ENCODE measurements at regions not wholly inside any gene's neighbourhood (a gene's known extent, or its start where the extent isn't known, plus 50 kb on each side); places are given as distances from the start of the nearest gene placed in this dataset.
A peak's percentile ranks its signal among the peaks of the same experiment; 100 is the strongest.

DNA sequence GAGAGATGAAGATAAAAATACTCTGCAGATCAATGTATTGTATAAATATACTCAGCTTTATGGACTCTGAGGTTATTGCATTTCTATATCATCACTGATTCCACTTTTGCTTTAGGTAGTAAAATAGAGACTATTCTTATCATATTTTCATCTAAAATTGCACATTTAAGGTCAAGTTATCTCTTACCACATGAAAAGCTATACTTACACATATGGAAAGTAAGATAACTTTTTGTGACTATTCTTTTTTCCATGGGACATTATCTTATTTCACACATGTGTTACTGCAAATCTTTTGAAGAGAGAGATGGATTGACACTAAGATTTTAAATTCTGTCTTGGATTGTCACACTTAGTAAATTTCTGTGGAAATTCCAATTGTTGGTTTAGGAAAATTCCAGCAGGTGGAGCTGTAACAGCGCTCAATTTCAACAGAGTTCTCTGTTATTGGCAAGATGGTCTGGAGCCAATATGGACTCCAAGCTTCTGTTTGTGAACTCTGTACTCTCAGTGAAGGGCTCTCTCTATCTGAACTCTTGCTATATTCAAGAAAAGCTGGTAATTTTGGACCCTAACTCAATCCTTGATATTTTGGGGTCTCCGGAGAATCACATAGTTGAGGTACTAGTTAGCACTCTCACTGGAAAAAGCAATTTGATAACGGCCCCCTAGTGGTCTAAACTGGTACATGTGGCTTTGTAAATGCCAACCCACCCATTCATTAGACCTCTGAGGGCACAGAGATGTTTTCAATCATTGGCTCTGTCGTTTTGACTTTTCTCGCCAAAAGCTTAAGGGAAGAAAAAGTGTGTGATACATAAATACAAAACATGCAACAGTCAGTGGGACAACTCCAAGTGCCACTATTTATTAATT, 429.7 kb downstream of the ETS1 start:
- H3K36me3 ChIP-seq (ENCODE audit: insufficient read depth, low read length), result no peaks in the 10 kb centered on the region
- H3K9me3 ChIP-seq (ENCODE audit: insufficient read depth, low read depth, low read length), result no peaks in the 10 kb centered on the region
- no peaks in the 10 kb centered on the region for H4K20me1 ChIP-seq (ENCODE audit: insufficient read depth, low read length)
- TF ChIP-seq CTCF (IDR thresholded peaks at IDR 0.05; ENCODE audit: insufficient read depth, low read depth, low read length) (peak; percentile 98), EZH2 (IDR thresholded peaks at IDR 0.05; ENCODE audit: insufficient read depth, low read length) (no peak)
- peak; percentile 80 for FAIRE-seq
- peak overlapping the region; percentile 90 for H3K4me2 ChIP-seq (ENCODE audit: low read length)
- H2AFZ ChIP-seq (ENCODE audit: low read depth, low read length), result peak overlapping the region; percentile 88
- Mint-ChIP-seq H3K9me3 (ENCODE audit: unreplicated experiment) (no peaks in the 10 kb centered on the region), H3K27me3 (ENCODE audit: low read depth, unreplicated experiment) (peaks cover 9% of the 10 kb centered on the region), H3K4me1 (ENCODE audit: low read depth, unreplicated experiment) (no peaks in the 10 kb centered on the region), H3K27ac (ENCODE audit: unreplicated experiment) (peak overlapping the region; percentile 92), H3K36me3 (ENCODE audit: low read depth, unreplicated experiment) (no peaks in the 10 kb centered on the region), H3K4me3 (ENCODE audit: unreplicated experiment) (peak overlapping the region; percentile 65)
- H3K9ac ChIP-seq (ENCODE audit: low read length), result peak overlapping the region; percentile 59
- H3K79me2 ChIP-seq (ENCODE audit: insufficient read depth, low read length), result no peaks in the 10 kb centered on the region
- H3K4me1 ChIP-seq (ENCODE audit: insufficient read depth, low read length), result no peaks in the 10 kb centered on the region
- peak overlapping the region; percentile 54 for H3K4me3 ChIP-seq (ENCODE audit: insufficient read depth, low read depth, low read length)
- no peaks in the 10 kb centered on the region for H3K27me3 ChIP-seq (ENCODE audit: insufficient read depth, low read length)
- H3K27ac ChIP-seq (ENCODE audit: low read depth, low read length), result peak overlapping the region; percentile 44
- DNase-seq (ENCODE audit: low read depth), result peak; percentile 65

GRCh38 chr11:128156486-128156885, 430.9 kb downstream of the ETS1 start:
- TF ChIP-seq CTCF (IDR thresholded peaks at IDR 0.05; ENCODE audit: insufficient read depth, low read depth, low read length), result no peak
- TF ChIP-seq EZH2 (IDR thresholded peaks at IDR 0.05; ENCODE audit: insufficient read depth, low read length), result no peak
- H4K20me1 ChIP-seq (ENCODE audit: insufficient read depth, low read length), result no peaks in the 10 kb centered on the region
- Mint-ChIP-seq H3K4me1 (ENCODE audit: low read depth, unreplicated experiment) (no peaks in the 10 kb centered on the region), H3K27me3 (ENCODE audit: low read depth, unreplicated experiment) (peaks cover 8% of the 10 kb centered on the region), H3K36me3 (ENCODE audit: low read depth, unreplicated experiment) (no peaks in the 10 kb centered on the region), H3K27ac (ENCODE audit: unreplicated experiment) (no peak overlapping the region), H3K9me3 (ENCODE audit: unreplicated experiment) (no peaks in the 10 kb centered on the region), H3K4me3 (ENCODE audit: unreplicated experiment) (no peak overlapping the region)
- H3K27ac ChIP-seq (ENCODE audit: low read depth, low read length), result no peak overlapping the region
- DNase-seq (ENCODE audit: low read depth) (peak; percentile 44), FAIRE-seq (no peak)
- no peak overlapping the region for H3K9ac ChIP-seq (ENCODE audit: low read length)
- H3K9me3 ChIP-seq (ENCODE audit: insufficient read depth, low read depth, low read length), result no peaks in the 10 kb centered on the region
- H3K4me3 ChIP-seq (ENCODE audit: insufficient read depth, low read depth, low read length), result no peak overlapping the region
- no peak overlapping the region for H3K4me2 ChIP-seq (ENCODE audit: low read length)
- no peaks in the 10 kb centered on the region for H3K79me2 ChIP-seq (ENCODE audit: insufficient read depth, low read length)
- no peaks in the 10 kb centered on the region for H3K4me1 ChIP-seq (ENCODE audit: insufficient read depth, low read length)
- H2AFZ ChIP-seq (ENCODE audit: low read depth, low read length), result no peak overlapping the region
- H3K36me3 ChIP-seq (ENCODE audit: insufficient read depth, low read length), result no peaks in the 10 kb centered on the region
- no peaks in the 10 kb centered on the region for H3K27me3 ChIP-seq (ENCODE audit: insufficient read depth, low read length)

DNA sequence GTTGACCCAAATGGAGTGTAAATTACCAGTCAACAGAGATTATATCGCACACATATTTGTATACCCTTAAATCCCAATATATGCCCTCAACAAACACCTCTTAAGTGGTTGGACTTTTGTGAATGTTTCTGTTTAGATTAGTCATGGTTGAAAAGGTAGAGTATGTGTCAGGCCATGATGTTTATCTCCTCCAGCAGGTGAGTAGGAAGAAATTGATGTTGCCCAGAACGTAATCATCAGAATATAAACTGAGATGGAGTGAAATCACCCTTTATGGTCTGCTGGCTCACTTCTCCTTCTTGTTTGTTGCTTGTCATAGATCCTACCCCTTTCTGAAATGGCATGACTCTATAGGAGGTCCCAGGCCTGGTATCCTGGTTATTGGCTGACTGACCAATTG, 431.8 kb downstream of the ETS1 start:
- Histone ChIP-seq H3K9me3 (ENCODE audit: insufficient read depth, low read depth, low read length) (no peaks in the 10 kb centered on the region), H3K27me3 (ENCODE audit: insufficient read depth, low read length) (no peaks in the 10 kb centered on the region), H3K27ac (ENCODE audit: low read depth, low read length) (no peak overlapping the region), H3K36me3 (ENCODE audit: insufficient read depth, low read length) (no peaks in the 10 kb centered on the region), H3K4me3 (ENCODE audit: insufficient read depth, low read depth, low read length) (no peak overlapping the region), H4K20me1 (ENCODE audit: insufficient read depth, low read length) (no peaks in the 10 kb centered on the region), H3K79me2 (ENCODE audit: insufficient read depth, low read length) (no peaks in the 10 kb centered on the region), H3K9ac (ENCODE audit: low read length) (no peak overlapping the region), H3K4me2 (ENCODE audit: low read length) (no peak overlapping the region), H3K4me1 (ENCODE audit: insufficient read depth, low read length) (no peaks in the 10 kb centered on the region), H2AFZ (ENCODE audit: low read depth, low read length) (no peak overlapping the region)
- Mint-ChIP-seq H3K27me3 (ENCODE audit: low read depth, unreplicated experiment) (peaks cover 2% of the 10 kb centered on the region), H3K27ac (ENCODE audit: unreplicated experiment) (no peak overlapping the region), H3K4me1 (ENCODE audit: low read depth, unreplicated experiment) (no peaks in the 10 kb centered on the region), H3K36me3 (ENCODE audit: low read depth, unreplicated experiment) (no peaks in the 10 kb centered on the region), H3K9me3 (ENCODE audit: unreplicated experiment) (no peaks in the 10 kb centered on the region), H3K4me3 (ENCODE audit: unreplicated experiment) (no peak overlapping the region)
- FAIRE-seq, result peak; percentile 13
- TF ChIP-seq EZH2 (IDR thresholded peaks at IDR 0.05; ENCODE audit: insufficient read depth, low read length), result no peak
- TF ChIP-seq CTCF (IDR thresholded peaks at IDR 0.05; ENCODE audit: insufficient read depth, low read depth, low read length), result no peak
- no peak for DNase-seq (ENCODE audit: low read depth)

All from astrocyte (in vitro differentiated cells and primary cell).